ENCODE measurements at regions not wholly inside any gene's neighbourhood (a gene's known extent, or its start where the extent isn't known, plus 50 kb on each side); places are given as distances from the start of the nearest gene placed in this dataset.

DNA sequence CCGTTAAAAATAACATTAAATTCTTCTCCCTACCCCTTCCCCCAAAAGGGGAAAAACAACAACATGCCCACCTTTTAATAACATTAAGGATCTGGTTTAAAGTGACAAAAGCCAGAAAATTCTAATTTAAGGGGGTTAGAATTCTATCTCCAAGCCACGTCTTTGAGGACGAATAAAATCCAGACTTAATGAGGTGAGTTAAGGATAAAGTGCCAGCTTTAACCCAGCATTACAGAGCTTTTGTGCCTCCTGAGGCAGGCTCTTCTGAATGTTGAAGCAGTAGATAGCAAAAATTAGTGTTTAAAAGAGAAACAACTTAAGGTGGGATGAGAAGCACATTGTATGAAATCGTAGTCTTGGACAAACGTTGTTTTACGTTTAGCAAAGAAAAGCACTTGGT, 329.0 kb upstream of the MPDZ start:
- TF ChIP-seq CTCF (IDR thresholded peaks at IDR 0.05) (no peak), EZH2 (IDR thresholded peaks at IDR 0.05; ENCODE audit: borderline replicate concordance, insufficient read depth, low read depth, low read length, poor library complexity, severe bottlenecking) (no peak)

All from B cell (primary cell).